ENCODE measurements at regions not wholly inside any gene's neighbourhood (a gene's known extent, or its start where the extent isn't known, plus 50 kb on each side); places are given as distances from the start of the nearest gene placed in this dataset.

- intact Hi-C loops (cut with DNase I) = no loop called here
- Histone ChIP-seq H3K9me3 (no peaks in the 10 kb centered on the region), H3K4me1 (peaks cover 8 to 9% of the 10 kb centered on the region in 2 donors), H3K27me3 (no peaks in the 10 kb centered on the region), H3K36me3 (no peaks in the 10 kb centered on the region), H3K4me3 (replicated peaks in 1 of 3) (no peak overlapping the region), H3K27ac (no peak overlapping the region)
- WGBS, 2 donors = 87 to 88% methylated on average over 3 of the region's 3 CpGs
- TF ChIP-seq POLR2A (IDR thresholded peaks at IDR 0.05) (no peak), CTCF (IDR thresholded peaks at IDR 0.05) (no peak)
- no peak for DNase-seq
Observed at GRCh38 chr17:56681561-56682266, 88.2 kb downstream of the NOG start.

- Histone ChIP-seq H3K4me3 (replicated peaks in 1 of 3) (no peak overlapping the region), H3K36me3 (no peaks in the 10 kb centered on the region), H3K27ac (no peak overlapping the region), H3K9me3 (no peaks in the 10 kb centered on the region), H3K4me1 (peaks cover 0 to 16% of the 10 kb centered on the region in 2 donors), H3K27me3 (no peaks in the 10 kb centered on the region)
- 100% methylated on average over 1 of the region's 1 CpG for WGBS, 2 donors
- no peak for DNase-seq
- TF ChIP-seq CTCF (IDR thresholded peaks at IDR 0.05) (no peak), POLR2A (IDR thresholded peaks at IDR 0.05) (no peak)
- intact Hi-C loops (cut with DNase I) = no loop called here
Observed at GRCh38 chr17:56688151-56688550, 94.7 kb downstream of the NOG start.

GRCh38 chr17:56690441-56691291 is 97.2 kb downstream of the NOG start:
- Histone ChIP-seq H3K27me3 (no peaks in the 10 kb centered on the region), H3K36me3 (no peaks in the 10 kb centered on the region), H3K4me1 (peaks cover 0 to 16% of the 10 kb centered on the region in 2 donors), H3K27ac (no peak overlapping the region), H3K4me3 (replicated peaks in 1 of 3) (no peak overlapping the region), H3K9me3 (no peaks in the 10 kb centered on the region)
- TF ChIP-seq POLR2A (IDR thresholded peaks at IDR 0.05) = no peak
- TF ChIP-seq CTCF (IDR thresholded peaks at IDR 0.05) = peak in 1 of 6 experiments; percentile 4
- 63 to 73% methylated on average over 14 to 16 of the region's 16 CpGs for WGBS, 2 donors
- DNase-seq = peak; percentile 94 to 97
- intact Hi-C loops (cut with DNase I) = no loop called here

GRCh38 chr17:56694825-56695224 is 101.3 kb downstream of the NOG start:
- intact Hi-C loops (cut with DNase I) = no loop called here
- no peaks in the 10 kb centered on the region for H3K27me3 ChIP-seq

More at GRCh38 chr17:56694825-56695224, 101.3 kb downstream of the NOG start:
- H3K36me3 ChIP-seq = no peaks in the 10 kb centered on the region
- TF ChIP-seq CTCF (IDR thresholded peaks at IDR 0.05) (no peak), POLR2A (IDR thresholded peaks at IDR 0.05) (no peak)
- H3K4me1 ChIP-seq = peaks cover 0 to 26% of the 10 kb centered on the region in 2 donors
- H3K27ac ChIP-seq = no peak overlapping the region
- WGBS, 2 donors = 90 to 92% methylated on average over 2 of the region's 2 CpGs
- H3K4me3 ChIP-seq (replicated peaks in 1 of 3) = no peak overlapping the region
- H3K9me3 ChIP-seq = no peaks in the 10 kb centered on the region
- DNase-seq = no peak

Measured in thyroid gland (tissue), 4 donors.